ENCODE measurements at regions not wholly inside any gene's neighbourhood (a gene's known extent, or its start where the extent isn't known, plus 50 kb on each side); places are given as distances from the start of the nearest gene placed in this dataset.

DNA sequence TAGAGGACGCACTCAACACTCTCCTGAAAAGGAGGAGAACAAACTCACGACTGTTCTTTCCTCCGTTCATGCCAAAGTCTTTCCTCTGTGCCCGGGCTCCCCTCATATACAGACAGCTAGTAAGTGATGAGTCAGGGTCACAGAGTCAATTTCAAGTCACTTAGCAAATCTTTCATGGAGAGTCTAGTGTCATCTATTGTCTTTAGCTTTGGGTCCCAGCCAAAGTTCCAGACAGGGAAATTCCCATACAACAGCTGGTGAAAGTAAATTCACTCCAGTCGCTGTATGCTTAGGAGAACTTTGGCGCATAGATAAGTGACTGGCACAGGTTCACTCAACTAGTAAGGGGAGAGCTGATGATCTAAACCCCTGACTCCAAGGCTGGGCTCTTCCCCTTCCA lies 226.5 kb downstream of the MID1 start:
- no peak for DNase-seq

DNA sequence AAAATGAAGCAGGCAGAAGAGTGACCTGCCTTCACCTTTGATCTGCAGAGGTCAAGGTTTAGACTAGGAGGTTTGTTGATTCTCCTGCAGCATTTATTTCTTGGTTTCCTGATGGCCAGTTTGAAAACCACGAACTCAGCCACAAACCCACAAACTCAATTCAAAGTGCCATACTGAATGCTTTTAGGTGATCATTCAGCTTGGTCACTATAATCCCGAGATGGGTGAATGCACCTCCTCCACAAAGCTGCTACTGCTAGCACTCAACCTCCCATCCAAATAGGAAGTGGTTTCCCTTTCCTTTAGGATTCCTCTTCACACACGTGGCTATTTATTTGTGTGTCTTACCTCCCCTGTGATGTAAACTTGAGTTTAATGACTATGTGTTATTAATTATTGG lies 225.2 kb downstream of the MID1 start:
- DNase-seq: no peak
